IPS-NIHi7 (cell line): ENCODE measurements at regions not wholly inside any gene's neighbourhood (a gene's known extent, or its start where the extent isn't known, plus 50 kb on each side); places are given as distances from the start of the nearest gene placed in this dataset.
"Not testable (repeated sequence)": the region's sequence is repeated elsewhere in the genome, so short reads cannot be mapped to it uniquely, and the experiment has no call there.

Experiments
- DNase-seq: peaks from one replicate; pipeline ENCODE4 v3.0.0; 2012; ENCODE audit warnings: mixed read lengths; ENCODE audit errors: extremely low spot score

GRCh38 chr5:63555874-63556273 is 406.4 kb downstream of the HTR1A start:
- no peak for DNase-seq

- no peak for DNase-seq
These were observed 408.1 kb downstream of the HTR1A start for GRCh38 chr5:63554191-63554590.

- DNase-seq, result no peak
These were observed 409.2 kb downstream of the HTR1A start for GRCh38 chr5:63553073-63553472.

- no peak for DNase-seq
These were observed 426.2 kb downstream of the HTR1A start for GRCh38 chr5:63535840-63536602.

GRCh38 chr5:63524281-63524680 is 438.0 kb downstream of the HTR1A start:
- no peak for DNase-seq

GRCh38 chr5:63516006-63516405 is 446.2 kb downstream of the HTR1A start:
- DNase-seq, result no peak

GRCh38 chr5:63500242-63500641 is 462.0 kb downstream of the HTR1A start:
- DNase-seq, result no peak

- no peak for DNase-seq
These were observed 467.0 kb downstream of the HTR1A start for GRCh38 chr5:63495225-63495624.

GRCh38 chr5:63483338-63483737 is 478.9 kb downstream of the HTR1A start:
- DNase-seq, result no peak

- no peak for DNase-seq
These were observed 488.8 kb downstream of the HTR1A start for GRCh38 chr5:63473335-63473967.

- no peak for DNase-seq
These were observed 506.0 kb downstream of the HTR1A start for GRCh38 chr5:63456279-63456678.

- no peak for DNase-seq
These were observed 511.1 kb downstream of the HTR1A start for GRCh38 chr5:63451188-63451587.

GRCh38 chr5:63439537-63439936 is 522.7 kb downstream of the HTR1A start:
- DNase-seq, result peak; percentile 8

- DNase-seq, result no peak
These were observed 552.5 kb downstream of the HTR1A start for GRCh38 chr5:63409737-63410136.

GRCh38 chr5:63408984-63409383 is 553.3 kb downstream of the HTR1A start:
- no peak for DNase-seq

- DNase-seq, result peak; percentile 54
These were observed 560.7 kb downstream of the HTR1A start for GRCh38 chr5:63401436-63402046.

- DNase-seq, result no peak
These were observed 562.2 kb downstream of the HTR1A start for GRCh38 chr5:63400079-63400478.

GRCh38 chr5:63398346-63398745 is 563.9 kb downstream of the HTR1A start:
- DNase-seq, result peak; percentile 59

GRCh38 chr5:63388188-63388587 is 574.1 kb downstream of the HTR1A start:
- DNase-seq, result not testable (repeated sequence)

- no peak for DNase-seq
These were observed 586.4 kb downstream of the HTR1A start for GRCh38 chr5:63375851-63376250.

- no peak for DNase-seq
These were observed 588.2 kb downstream of the HTR1A start for GRCh38 chr5:63374085-63374484.

- DNase-seq, result no peak
These were observed 611.1 kb downstream of the HTR1A start for GRCh38 chr5:63351164-63351563.

GRCh38 chr5:63346451-63346850 is 615.8 kb downstream of the HTR1A start:
- no peak for DNase-seq
